Stimulated activated CD4-positive, alpha-beta T cell treated with anti-CD3 and anti-CD28 coated beads, TNF-alpha, amount 100 ng/mL, for 24 hours (primary cell): ENCODE measurements at regions not wholly inside any gene's neighbourhood (a gene's known extent, or its start where the extent isn't known, plus 50 kb on each side); places are given as distances from the start of the nearest gene placed in this dataset.

Experiments
- DNase-seq, 3 experiments: peaks; one replicate each; pipeline ENCODE4 v3.0.0-alpha.2; 2020; ENCODE audit warnings: low read depth in 3 of 3

DNA sequence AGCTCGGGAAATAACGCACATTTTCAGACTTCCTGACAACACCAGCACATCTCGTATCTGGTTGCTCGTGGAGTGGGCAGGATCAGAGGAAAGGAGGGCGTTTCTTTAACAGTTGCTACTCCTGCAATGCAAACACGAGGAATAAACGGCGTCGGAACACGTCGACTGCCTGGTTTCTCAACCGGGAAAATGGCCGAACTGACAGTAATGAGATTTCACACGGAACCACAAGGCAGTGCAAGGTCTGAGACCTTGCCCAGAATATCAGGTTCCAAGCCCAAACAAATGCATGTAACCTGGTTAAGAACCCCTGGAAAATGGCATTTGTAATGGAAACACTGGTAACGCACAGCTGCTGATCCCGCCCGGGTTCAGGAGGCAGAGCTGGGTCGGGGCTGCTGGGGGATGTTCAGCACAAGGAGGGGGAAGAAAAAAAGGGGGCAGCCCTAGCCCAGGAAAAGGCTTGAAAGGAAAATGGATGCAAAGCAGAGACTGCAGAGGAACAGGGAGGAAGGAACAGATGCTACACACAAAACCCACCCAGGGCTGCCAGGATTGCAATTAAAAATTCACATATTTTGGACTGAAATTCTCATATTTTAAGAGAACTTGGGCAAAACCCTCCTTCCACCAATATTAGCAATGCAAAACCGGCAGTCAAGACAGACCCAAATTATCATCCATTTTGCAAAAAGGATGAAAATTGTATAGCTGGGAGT lies 61.6 kb upstream of the KLHL29 start:
- DNase-seq, result no peak

DNA sequence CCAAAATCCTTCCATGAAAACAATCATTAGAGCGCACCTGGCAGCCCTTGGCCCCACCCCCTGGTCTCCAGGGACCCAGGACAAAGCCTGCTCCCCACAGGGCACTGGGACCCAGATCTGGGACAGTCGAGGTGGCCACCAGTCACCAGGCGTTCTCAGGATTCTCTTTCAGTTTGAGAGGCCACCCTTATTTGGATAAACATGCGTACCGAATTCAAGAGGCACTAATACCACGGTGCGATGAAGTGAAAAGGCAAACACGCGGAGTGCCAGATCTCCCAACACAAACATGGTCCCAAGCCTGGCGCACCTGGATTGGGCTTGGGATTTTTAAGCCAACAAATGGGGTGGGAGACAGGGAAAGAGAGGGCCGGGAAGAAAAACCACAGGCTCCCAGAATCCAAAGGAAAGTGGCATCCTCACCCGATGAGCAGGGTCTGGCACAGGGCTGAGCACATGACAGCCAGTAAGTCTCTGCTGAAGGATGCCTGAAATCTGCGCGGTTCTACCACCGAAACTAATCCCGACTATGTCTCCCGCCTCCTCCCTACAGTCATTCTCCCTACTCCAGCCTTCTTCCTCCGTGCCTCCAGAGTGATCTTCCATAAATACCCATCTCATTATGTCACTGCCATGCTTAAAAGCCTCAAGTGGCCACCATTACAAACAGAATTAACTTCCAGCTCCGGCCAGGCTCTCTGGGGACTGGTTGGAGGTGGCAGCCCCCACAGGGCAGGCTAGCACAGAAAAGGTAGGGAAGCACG lies 60.9 kb upstream of the KLHL29 start:
- no peak for DNase-seq

DNA sequence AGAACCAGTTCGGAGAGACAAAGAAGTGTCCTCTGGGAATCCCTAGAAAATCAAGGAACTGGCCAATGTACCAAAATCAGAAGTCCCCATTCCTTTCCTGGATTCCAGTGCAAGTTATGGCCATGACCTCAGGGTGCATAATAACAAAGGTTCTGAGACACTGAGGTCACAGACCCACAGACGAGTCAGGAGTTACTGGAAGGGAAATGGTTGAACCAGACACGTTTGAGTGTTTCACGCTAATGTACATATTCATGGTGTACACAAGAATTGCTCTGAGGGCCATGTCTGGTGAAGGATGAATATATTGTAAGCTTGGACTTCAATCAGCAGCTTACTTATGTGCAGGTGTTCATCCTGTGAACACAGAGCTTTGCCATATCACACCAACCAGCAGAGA lies 58.6 kb upstream of the KLHL29 start:
- no peak for DNase-seq

GRCh38 chr2:23327416-23327815 lies 57.6 kb upstream of the KLHL29 start:
- no peak for DNase-seq

DNA sequence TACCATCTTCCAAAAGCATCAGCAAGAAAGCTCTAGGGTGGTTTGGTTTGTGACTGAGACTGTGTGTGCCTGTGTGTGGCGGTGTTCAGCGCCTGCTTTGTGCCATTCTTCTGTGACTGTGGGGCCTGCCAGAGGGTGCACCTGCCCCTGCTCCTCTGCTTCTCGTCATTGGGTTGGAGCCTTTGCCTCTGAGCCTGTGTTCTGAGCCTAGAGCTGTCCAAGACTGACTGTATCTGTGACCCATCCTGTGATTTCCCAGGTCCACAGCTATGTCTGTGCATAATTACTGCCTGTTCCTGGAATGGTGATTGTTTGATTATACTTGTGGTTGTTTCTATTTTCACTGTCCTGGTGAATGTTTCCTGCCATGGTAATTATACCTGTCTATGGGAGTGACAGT lies 57.1 kb upstream of the KLHL29 start:
- DNase-seq, result no peak

GRCh38 chr2:23330214-23330613 lies 54.8 kb upstream of the KLHL29 start:
- DNase-seq, result no peak
